SH-SY5Y (cell line): ENCODE measurements at regions not wholly inside any gene's neighbourhood (a gene's known extent, or its start where the extent isn't known, plus 50 kb on each side); places are given as distances from the start of the nearest gene placed in this dataset.

ENCODE experiments used
- GATA2 ChIP-seq: IDR thresholded peaks from 2 replicates; pipeline ENCODE4 v1.6.1; 2011; ENCODE audit warnings: mild to moderate bottlenecking, low read depth, low read length
- GATA3 ChIP-seq: IDR thresholded peaks from 2 replicates; pipeline ENCODE4 v1.6.1; 2011; ENCODE audit warnings: low read depth, mild to moderate bottlenecking, low read length, moderate library complexity

DNA sequence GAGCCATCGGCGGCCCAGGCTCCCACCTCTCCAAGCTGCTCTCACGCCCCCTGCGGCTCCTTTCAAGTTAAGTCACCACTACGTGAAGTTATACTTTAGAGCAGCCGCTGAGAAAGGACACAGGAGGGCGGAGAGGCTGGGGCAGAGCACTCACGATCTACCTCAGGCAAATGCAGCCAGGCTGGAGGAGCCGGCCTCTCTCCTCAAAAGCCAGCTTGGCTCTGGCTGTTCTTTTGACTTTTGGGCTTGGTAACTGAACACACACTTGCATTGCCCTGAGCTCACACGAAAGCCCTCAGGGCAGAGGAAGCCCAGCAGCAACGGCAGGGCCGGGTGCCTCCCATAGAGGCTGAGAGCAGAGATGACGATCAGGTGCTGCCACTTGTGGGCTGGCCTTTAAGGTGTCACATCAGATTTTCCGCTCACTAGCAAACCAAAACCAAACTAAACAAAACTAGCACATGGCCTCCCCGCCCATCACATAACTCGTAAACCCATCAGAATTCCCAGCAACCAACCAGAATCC lies 75.2 kb downstream of the PITPNM2 start:
- no peak for TF ChIP-seq GATA3
- TF ChIP-seq GATA2: no peak
